Erythroblast (primary cell): ENCODE measurements at regions not wholly inside any gene's neighbourhood (a gene's known extent, or its start where the extent isn't known, plus 50 kb on each side); places are given as distances from the start of the nearest gene placed in this dataset.
"Not testable (repeated sequence)": the region's sequence is repeated elsewhere in the genome, so short reads cannot be mapped to it uniquely, and the experiment has no call there.

Source experiments
- DNase-seq, 2 experiments: peaks; one replicate each; lab custom pipeline; 2025; lab: John Stamatoyannopoulos, UW
- GATA1 ChIP-seq: IDR thresholded peaks from 2 replicates; pipeline ENCODE4 v1.6.1; 2011; ENCODE audit warnings: low read depth, mild to moderate bottlenecking, control low read depth, low read length, moderate library complexity
- POLR2A ChIP-seq: IDR thresholded peaks from 2 replicates; pipeline ENCODE4 v1.6.1; 2011; ENCODE audit warnings: mild to moderate bottlenecking, low read length

GRCh38 chr1:10917513-10918454 lies 94.7 kb upstream of the TARDBP start:
- no peak for TF ChIP-seq GATA1
- DNase-seq: no peak

- DNase-seq: no peak
- TF ChIP-seq POLR2A: no peak
- TF ChIP-seq GATA1: no peak
Observed at GRCh38 chr1:10918531-10918930, 93.9 kb upstream of the TARDBP start.

GRCh38 chr1:10920063-10920626 lies 92.3 kb upstream of the TARDBP start:
- no peak for DNase-seq
- TF ChIP-seq GATA1: no peak
- TF ChIP-seq POLR2A: no peak

GRCh38 chr1:10922315-10923060 lies 90.0 kb upstream of the TARDBP start:
- not testable (repeated sequence) for DNase-seq

- no peak for DNase-seq
- no peak for TF ChIP-seq GATA1
- TF ChIP-seq POLR2A: no peak
Observed at GRCh38 chr1:10924030-10924429, 88.4 kb upstream of the TARDBP start.

- no peak for DNase-seq
- TF ChIP-seq POLR2A (no peak), GATA1 (no peak)
Observed at GRCh38 chr1:10928654-10929053, 83.8 kb upstream of the TARDBP start.

GRCh38 chr1:10932088-10932487 lies 80.4 kb upstream of the TARDBP start:
- no peak for TF ChIP-seq POLR2A
- TF ChIP-seq GATA1: no peak
- DNase-seq: no peak

- TF ChIP-seq GATA1 (no peak), POLR2A (no peak)
- DNase-seq: no peak
Observed at GRCh38 chr1:10934150-10934818, 78.2 kb upstream of the TARDBP start.

- DNase-seq: no peak
- TF ChIP-seq POLR2A (no peak), GATA1 (no peak)
Observed at GRCh38 chr1:10935246-10935645, 77.2 kb upstream of the TARDBP start.

- TF ChIP-seq GATA1: no peak
- TF ChIP-seq POLR2A: no peak
- DNase-seq: no peak
Observed at GRCh38 chr1:10935724-10936123, 76.7 kb upstream of the TARDBP start.

- TF ChIP-seq GATA1 (no peak), POLR2A (no peak)
- DNase-seq: no peak
Observed at GRCh38 chr1:10936998-10937901, 75.2 kb upstream of the TARDBP start.

- no peak for DNase-seq
- TF ChIP-seq POLR2A (no peak), GATA1 (no peak)
Observed at GRCh38 chr1:10938741-10939417, 73.6 kb upstream of the TARDBP start.
